Glutamatergic neuron (in vitro differentiated cells): ENCODE measurements at regions not wholly inside any gene's neighbourhood (a gene's known extent, or its start where the extent isn't known, plus 50 kb on each side); places are given as distances from the start of the nearest gene placed in this dataset.

ENCODE experiments used
- DNase-seq: peaks from one replicate; pipeline ENCODE4 v3.0.0; 2022
- H3K27ac Mint-ChIP-seq: one replicate; pipeline ENCODE4 v1.8.0; 2020; ENCODE audit warnings: mild to moderate bottlenecking, mixed read lengths, inconsistent platforms; ENCODE audit not compliant: unreplicated experiment
- H3K27me3 Mint-ChIP-seq: one replicate; pipeline ENCODE4 v1.8.0; 2020; ENCODE audit warnings: mild to moderate bottlenecking, moderate library complexity, mixed read lengths, inconsistent platforms; ENCODE audit not compliant: unreplicated experiment
- H3K36me3 Mint-ChIP-seq: one replicate; pipeline ENCODE4 v1.8.0; 2020; ENCODE audit warnings: mild to moderate bottlenecking, mixed read lengths, inconsistent platforms; ENCODE audit not compliant: unreplicated experiment
- H3K4me1 Mint-ChIP-seq: one replicate; pipeline ENCODE4 v1.8.0; 2020; ENCODE audit warnings: mild to moderate bottlenecking, low read depth, mixed read lengths, inconsistent platforms; ENCODE audit not compliant: unreplicated experiment
- H3K4me3 Mint-ChIP-seq: one replicate; pipeline ENCODE4 v1.8.0; 2020; ENCODE audit warnings: mild to moderate bottlenecking, mixed read lengths, inconsistent platforms; ENCODE audit not compliant: unreplicated experiment
- H3K9me3 Mint-ChIP-seq: one replicate; pipeline ENCODE4 v1.8.0; 2020; ENCODE audit warnings: mild to moderate bottlenecking, moderate library complexity, mixed read lengths, inconsistent platforms; ENCODE audit not compliant: unreplicated experiment
- CTCF ChIP-seq: fragments of 200-600 bp; sonication (generic); IDR thresholded peaks from one replicate; pipeline ENCODE4 v1.5.0; 2021; ENCODE audit not compliant: partially characterized antibody, unreplicated experiment

GRCh38 chr1:213414911-213415310, 363.9 kb downstream of the RPS6KC1 start:
- Mint-ChIP-seq H3K27me3 (no peaks in the 10 kb centered on the region), H3K9me3 (peaks cover 3% of the 10 kb centered on the region), H3K4me3 (no peak overlapping the region), H3K27ac (no peak overlapping the region), H3K36me3 (peaks cover 5% of the 10 kb centered on the region), H3K4me1 (peaks cover 2% of the 10 kb centered on the region)
- no peak for DNase-seq
- TF ChIP-seq CTCF, result no peak

GRCh38 chr1:213415691-213416380, 364.8 kb downstream of the RPS6KC1 start:
- Mint-ChIP-seq H3K36me3 (peaks cover 5% of the 10 kb centered on the region), H3K27me3 (no peaks in the 10 kb centered on the region), H3K4me1 (peaks cover 2% of the 10 kb centered on the region), H3K9me3 (peaks cover 3% of the 10 kb centered on the region), H3K4me3 (no peak overlapping the region), H3K27ac (no peak overlapping the region)
- TF ChIP-seq CTCF, result no peak
- DNase-seq, result no peak

- no peak for TF ChIP-seq CTCF
- peaks cover 2% of the 10 kb centered on the region for H3K4me1 Mint-ChIP-seq
- H3K27me3 Mint-ChIP-seq, result no peaks in the 10 kb centered on the region
- H3K9me3 Mint-ChIP-seq, result peaks cover 3% of the 10 kb centered on the region
- H3K36me3 Mint-ChIP-seq, result peaks cover 5% of the 10 kb centered on the region
- H3K4me3 Mint-ChIP-seq, result no peak overlapping the region
- DNase-seq, result no peak
- H3K27ac Mint-ChIP-seq, result no peak overlapping the region
Observed at GRCh38 chr1:213416461-213417224, 365.6 kb downstream of the RPS6KC1 start.

- no peak overlapping the region for H3K4me3 Mint-ChIP-seq
- peaks cover 2% of the 10 kb centered on the region for H3K4me1 Mint-ChIP-seq
- no peaks in the 10 kb centered on the region for H3K27me3 Mint-ChIP-seq
- TF ChIP-seq CTCF, result no peak
- DNase-seq, result no peak
- no peak overlapping the region for H3K27ac Mint-ChIP-seq
- H3K36me3 Mint-ChIP-seq, result peaks cover 5% of the 10 kb centered on the region
- H3K9me3 Mint-ChIP-seq, result peaks cover 3% of the 10 kb centered on the region
Observed at GRCh38 chr1:213417225-213417820, 366.3 kb downstream of the RPS6KC1 start.

GRCh38 chr1:213417846-213418245, 366.8 kb downstream of the RPS6KC1 start:
- no peak overlapping the region for H3K4me3 Mint-ChIP-seq
- peaks cover 5% of the 10 kb centered on the region for H3K36me3 Mint-ChIP-seq
- no peak for TF ChIP-seq CTCF
- H3K9me3 Mint-ChIP-seq, result peaks cover 3% of the 10 kb centered on the region
- no peaks in the 10 kb centered on the region for H3K27me3 Mint-ChIP-seq
- DNase-seq, result no peak
- peaks cover 2% of the 10 kb centered on the region for H3K4me1 Mint-ChIP-seq
- no peak overlapping the region for H3K27ac Mint-ChIP-seq
